Superior temporal gyrus (tissue), 1 donor: ENCODE measurements at regions not wholly inside any gene's neighbourhood (a gene's known extent, or its start where the extent isn't known, plus 50 kb on each side); places are given as distances from the start of the nearest gene placed in this dataset.

Source experiments
- DNase-seq: peaks from one replicate; pipeline ENCODE4 v3.0.0-alpha.2; 2016; ENCODE audit errors: extremely low spot score

DNA sequence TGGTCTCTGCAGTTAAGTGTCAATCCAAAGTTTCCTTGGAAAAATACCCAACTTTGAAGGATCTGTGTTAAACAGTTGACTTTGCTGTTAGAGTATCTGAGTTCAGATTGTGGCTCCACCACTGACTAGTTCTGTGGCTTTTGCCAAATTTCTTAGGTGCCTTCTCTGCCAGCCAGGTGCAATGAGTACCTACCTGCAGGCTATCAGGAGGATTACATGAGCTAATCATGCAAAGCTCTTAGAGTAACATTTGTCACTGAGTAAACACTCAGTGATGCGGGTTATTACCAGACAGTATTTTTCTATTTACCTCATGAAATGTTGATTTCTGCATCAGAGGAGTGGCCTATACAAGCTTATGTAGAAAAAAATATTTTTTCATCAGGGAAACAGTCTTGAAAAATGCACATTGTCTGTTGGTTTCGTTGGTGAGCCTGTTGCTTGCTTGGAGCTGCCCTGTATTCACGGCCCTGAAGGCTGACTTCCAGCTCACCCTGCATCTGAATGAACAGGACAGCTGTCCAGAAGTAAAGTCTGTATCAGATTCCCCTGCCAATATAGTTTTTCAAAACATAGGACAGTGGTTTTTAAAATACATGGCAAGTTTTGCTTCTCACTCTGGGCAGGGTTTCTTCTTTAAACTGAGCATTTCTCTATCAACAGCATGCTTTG is 235.1 kb downstream of the CDCA7 start:
- DNase-seq, result no peak

DNA sequence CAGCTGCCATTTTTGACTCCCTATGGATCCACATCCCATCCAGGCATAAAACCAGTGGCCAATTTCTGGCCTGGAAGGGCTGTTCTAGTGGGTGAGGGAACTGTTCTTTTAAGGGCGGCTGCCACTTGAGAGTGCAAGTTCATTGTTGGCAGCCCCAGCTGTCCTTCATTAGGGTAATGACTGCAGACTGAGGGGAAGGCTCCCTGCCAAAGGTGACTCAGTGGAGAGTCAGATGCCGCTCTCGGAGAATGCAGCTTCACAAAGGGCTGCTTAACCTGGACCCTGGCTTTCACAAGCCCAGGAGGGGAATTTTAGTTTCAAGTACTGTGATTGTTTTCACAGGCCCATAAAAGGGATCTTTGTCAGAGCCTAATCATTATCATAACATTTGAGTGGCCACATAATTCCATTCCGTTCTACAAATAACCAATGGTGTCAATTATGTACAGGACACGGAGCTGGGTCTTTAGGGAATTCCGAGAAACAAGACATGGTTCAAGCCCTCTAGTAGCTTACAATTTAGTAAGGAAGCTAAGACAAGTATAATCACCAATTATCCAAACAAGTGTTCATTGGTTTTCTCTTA is 235.7 kb downstream of the CDCA7 start:
- no peak for DNase-seq

DNA sequence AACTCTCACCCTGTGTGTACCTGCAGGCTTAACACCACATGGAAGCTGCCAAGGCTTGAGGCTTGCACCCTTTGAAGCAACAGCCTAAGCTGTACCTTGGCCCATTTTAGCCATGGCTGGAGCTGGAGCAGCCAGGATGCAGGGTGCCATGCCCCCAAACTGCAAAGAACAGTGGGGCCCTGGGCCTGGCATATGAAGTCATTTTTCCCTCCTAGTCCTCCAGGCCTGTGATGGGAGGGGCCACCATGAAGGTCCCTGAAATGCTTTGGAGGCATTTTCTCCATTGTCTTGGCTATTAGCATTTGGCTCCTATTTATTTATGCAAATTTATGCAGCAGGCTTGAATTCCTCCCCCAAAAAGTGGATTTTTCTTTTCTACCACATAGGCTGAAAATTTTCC is 238.4 kb downstream of the CDCA7 start:
- no peak for DNase-seq

DNA sequence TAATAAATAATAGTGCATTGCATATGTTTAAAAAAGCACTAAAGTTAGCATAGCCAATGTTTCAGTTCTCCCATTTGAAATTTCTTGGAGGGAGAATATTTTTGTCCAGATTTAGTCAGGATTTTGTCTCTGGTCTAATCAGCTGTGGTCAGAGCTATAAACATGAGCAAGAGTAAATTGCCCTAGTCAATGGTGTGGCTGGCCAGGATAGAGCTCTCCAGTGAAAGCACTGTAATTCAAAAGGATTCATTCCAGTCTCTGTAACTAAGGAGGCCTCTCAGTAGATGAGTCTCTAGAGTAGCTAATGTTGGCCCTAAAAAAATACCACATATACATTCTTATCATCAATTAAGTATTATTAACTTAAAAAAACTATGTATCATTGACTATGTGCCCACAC is 241.6 kb downstream of the CDCA7 start:
- no peak for DNase-seq

DNA sequence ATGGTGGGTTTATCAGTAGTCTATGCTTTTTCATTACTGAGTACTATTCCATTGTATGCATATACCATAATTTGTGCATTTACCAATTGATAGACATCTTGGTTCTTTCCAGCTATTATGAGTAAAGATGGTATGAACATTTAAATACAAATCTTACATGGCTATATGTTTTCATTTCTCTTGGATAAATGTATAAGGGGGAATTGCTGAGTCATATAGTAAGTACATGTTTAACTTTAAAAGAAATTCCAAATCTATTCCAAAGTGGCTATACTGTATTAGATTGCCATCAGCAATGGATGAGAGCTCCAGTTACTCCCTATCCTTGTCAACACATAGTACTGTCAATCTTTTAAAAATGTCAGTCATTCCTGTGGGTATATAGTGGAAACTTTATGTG is 243.9 kb downstream of the CDCA7 start:
- DNase-seq, result no peak

DNA sequence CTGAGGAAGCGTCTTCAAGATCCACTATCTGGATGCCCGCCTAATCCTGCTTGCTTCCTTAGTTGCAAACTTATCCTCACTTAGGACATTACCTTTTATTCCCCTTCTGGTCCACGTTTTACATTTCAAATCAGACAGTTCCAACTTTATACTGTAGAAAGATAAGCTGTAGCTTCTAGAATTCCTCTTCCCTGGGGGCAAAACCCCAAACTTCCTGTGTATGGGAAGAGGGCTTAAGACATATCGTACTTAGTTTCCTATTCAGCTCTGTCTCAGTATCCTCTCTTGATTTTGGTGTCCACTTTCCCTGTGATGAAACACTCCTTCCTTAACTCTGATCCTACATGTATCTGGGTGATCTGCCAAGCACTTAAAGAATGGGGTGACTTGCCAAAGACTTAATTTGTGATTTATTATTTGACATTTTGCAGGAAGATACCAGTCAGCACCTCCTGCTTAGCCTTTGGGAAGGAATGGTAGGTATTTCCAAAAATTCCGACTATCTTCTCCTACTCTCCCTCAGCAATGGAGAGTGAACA is 245.2 kb downstream of the CDCA7 start:
- no peak for DNase-seq

DNA sequence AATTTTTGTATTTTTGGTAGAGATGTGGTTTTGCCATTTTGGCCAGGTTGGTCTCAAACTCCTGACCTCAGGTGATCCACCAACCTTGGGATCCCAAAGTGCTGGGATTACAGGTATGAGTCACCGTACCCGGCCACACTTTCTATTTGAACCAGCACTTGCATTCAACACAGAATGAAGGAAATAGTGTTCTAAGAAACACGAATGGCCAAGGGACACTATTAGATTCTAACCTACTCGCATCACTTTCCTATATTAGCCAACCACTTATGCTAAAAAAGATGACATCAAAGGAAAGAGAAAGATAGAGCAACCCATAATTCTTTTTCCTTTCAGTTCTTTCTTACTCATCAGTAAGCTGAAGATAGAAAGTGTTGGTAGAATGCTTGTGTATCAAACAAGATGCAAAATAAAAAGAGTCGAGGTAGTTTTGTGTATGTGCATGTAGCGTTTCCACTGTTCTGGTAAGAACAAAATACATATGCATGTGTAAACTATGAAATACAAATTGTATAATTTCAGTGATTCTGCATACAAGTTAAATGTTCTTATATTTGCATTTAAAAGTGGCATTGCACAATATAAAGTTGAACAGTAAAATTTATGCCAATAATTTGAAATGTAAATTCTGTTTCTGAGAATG is 247.6 kb downstream of the CDCA7 start:
- DNase-seq, result no peak

DNA sequence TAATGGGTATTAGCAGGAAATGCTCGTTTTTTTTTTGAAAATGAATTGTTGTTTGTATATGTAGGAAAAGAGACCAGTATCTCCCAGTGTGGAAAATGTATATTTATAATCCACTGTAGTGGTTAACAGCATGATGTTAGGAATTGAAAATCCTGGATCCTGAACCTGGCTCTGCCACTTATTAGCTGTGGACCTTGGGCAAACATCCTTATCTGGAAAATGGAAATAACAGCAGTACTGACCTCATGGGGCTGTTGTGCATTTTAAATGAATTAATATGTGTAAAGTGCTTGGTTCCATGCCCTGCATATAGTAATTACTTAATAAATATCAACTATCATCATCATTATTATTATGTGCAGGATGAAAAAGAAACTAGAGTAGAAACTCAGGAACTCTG is 251.3 kb downstream of the CDCA7 start:
- DNase-seq, result no peak

DNA sequence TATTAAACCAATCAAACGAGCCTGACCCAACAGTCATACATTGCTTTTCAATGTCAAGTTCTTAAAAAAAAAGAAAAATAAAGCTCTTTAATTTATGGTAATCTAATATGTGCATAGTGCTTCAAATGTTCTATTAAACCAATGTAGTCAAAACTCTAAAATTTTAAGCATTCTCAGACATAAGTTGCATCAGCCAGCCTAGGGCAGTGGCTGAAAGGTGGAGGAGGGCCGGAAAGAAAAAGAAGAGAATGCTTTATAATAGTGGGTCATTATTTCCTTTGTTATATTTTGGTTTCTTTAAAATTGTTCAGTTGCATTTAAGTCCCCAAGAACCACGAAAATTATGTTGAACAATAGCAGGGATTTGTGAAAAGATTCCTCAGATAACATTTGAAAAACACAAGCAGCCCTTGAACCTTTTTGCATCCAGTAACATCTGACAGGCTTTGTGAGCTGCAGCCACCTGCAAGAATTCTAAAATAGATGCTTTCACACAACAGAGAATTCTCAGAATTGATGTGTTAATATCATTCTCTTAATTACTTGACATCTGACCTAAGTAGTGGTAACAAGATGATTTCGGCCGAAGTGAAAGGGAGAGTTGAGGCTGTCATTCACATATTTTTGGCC is 252.1 kb downstream of the CDCA7 start:
- no peak for DNase-seq

DNA sequence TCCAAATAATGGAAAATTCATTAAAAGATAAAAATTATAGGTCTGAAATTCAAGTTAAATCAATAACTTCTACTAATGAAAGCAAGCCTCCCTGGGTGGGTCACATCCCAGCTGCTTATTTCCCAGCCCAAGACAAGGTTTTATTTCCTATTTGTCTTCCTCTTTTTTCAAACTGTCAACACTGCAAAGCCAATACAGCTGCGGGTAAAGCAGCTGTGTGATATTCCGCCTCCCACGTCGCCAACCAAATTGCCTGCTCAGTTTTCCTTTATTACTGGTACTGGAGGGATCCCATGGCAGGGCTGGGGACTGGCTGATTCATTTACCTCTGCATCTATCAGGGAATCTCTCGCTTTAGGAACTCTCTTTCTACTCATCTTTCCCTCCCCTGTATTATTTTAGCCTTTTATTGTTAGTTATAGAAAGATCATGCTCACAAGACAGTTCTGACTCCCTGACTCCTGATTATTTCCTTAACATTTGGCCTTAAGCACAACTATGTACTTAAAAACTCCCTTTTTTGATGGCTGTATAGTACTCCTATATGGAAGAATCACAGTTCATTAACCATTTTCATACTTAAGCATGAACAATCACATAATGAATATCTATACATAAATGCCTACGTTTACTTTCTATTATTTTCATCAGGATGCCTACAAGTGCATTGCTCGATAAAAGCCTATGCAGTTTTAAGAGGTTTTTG is 253.1 kb downstream of the CDCA7 start:
- DNase-seq, result no peak

DNA sequence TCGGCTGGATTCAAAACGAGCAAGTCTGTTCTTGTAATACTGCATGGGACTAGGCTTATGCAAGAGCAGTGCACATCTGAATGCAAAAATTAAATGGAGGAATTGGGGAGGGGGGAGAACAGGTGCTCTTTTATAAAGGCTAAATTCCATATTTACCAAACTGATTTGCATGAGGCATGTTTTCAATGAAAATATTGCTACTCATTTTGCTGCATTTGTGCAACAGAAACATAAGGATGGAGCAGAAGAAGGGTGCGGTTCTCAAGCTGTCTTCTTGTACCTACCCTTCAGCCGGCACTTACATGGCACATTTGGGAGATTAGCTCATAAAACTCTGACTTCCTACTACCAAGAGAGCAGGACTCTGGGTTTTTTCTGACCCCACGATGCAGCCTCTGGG is 256.4 kb downstream of the CDCA7 start:
- DNase-seq, result no peak

DNA sequence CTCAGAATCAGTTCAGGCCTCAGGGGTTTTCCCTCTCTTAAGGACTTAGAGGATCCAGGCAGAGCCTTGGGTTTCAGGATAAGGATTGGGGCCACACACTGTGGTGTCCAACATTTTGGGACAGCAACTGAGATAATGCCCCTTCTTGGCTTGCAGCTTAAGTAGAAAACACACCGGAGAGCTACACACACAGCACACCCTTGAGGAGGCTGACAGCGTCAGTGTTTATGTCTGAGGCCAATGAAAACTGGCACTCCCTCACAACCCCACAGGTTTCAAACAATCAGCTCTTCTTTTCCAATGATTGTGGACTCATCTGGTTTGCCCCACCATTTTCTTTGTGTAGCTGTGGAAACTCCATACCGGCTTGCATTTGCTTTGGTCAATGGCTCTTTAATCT is 257.7 kb downstream of the CDCA7 start:
- no peak for DNase-seq

DNA sequence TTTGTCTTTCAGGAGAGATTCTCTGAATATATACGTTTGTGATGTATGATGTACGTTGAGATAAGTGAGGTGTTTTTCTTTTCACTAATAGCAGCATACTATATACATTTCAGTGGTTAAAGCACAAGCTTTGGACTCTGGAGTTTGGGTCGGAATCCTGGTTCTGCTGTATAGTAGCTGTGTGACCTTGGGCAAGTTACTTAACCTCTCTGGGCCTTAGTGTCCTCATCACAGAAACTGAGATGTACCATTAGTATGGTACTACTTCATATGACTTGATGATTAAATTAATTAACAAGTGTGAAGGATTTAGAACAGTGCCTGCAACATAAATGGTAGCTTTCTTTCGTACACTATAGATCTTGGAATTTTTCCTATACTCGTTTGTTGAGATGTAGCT is 258.7 kb downstream of the CDCA7 start:
- DNase-seq, result no peak

DNA sequence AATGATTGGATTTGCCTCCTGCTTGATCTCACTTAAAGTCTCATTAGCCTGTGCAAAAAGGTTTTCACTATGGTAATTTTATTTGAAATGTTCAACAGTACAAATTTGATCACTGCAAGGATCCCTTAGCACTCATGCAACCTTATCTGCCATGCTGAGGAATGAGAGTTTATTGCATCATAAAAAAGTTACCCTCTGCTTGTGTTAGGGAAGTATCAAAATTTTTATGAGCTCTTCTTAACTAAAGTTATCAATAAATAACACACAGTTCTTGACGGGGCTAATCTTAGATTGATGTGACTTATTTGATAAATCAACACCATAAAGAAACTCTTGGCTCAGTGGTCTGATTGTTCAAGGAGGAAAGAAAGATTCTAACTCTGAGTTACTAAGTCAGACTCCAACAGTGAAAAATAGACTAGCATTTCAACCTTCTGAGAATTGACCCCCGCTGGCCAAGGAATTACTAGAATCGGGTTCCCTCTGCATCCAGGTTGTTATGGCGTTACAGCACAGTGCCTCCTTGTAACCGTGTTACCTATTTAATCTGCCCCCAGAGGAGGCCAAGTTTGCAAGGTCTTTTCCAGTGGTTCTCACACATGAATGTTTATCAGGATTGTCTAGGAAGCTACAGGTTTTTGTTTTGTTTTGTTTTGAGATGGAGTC is 259.7 kb downstream of the CDCA7 start:
- DNase-seq, result no peak

DNA sequence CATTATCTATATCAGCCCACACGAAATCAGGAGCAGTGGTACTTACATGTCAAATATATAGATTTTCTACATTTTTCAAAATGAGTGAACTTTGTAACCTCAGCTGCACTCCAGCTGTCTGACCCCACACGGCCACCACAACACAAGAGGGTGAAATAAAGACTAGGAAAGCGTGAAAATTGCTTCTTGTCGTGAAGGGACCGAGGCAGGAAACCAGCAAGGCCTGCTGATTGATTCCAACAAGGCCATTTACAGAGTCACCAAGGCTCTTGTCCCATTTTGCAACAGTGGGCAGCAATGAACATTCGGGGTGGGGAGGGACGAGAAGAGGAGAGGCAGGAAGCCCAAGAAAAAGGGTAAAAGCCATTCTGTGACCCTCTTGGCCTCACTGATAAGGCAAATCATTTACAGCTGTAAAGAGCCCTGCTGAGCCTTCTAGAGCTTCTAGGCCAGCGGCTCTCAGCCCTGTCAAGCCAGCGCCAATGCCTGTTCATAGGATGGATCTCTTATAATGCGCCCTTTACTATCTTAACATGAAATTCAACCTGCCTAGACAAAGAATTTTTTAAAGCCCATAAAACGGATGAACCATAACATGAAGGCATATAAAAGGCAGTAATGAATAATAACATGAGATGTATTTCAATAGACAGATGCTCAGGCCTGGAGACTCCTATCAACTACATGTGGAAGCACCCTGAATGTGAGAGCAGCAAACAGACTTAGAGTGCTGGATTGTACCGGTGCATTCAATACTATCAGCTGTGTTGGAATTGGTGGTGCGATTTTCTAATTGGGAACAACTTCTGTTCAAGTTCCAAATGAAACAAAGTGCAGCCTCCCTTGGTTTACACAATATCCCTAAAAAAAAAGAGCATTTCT is 269.0 kb downstream of the CDCA7 start:
- DNase-seq, result no peak

DNA sequence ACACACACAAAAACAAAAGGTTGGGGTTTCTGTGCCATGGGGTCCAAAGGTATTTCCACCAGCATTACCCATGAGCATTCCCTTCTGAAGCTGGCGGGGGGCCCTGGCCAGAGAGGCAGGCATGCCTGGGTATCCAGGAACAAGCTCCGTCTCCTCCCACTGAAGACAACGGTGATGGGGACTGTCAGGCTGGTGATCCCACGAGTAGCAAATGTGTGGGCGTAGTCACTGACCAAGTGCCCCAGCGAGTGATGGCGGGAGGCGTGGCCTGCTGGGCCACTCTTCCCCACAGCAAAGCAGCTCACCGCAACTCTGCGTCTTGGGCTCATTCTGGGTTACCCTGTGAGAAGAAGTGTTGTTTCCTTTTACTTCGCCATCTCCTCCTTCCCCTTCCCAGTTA is 270.6 kb downstream of the CDCA7 start:
- DNase-seq, result no peak

DNA sequence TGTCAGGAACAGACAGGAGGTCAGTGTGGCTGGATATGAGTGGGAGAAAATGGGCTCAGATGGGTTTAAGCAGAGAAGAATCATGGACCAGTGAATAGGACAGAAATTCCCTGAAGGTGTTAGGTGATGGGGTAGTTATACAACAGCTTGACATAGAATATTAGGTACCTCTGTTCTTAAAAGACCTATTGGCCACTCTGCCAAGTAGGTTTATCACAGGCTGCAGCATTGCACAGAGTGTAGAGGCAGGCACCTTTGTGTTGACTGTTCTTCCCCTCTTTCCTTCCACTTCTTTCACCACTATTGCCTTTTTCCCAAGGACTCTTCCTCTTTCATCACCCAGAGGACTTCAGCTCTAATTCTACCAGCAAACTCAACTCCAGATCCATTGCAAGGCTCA is 274.4 kb downstream of the CDCA7 start:
- no peak for DNase-seq

DNA sequence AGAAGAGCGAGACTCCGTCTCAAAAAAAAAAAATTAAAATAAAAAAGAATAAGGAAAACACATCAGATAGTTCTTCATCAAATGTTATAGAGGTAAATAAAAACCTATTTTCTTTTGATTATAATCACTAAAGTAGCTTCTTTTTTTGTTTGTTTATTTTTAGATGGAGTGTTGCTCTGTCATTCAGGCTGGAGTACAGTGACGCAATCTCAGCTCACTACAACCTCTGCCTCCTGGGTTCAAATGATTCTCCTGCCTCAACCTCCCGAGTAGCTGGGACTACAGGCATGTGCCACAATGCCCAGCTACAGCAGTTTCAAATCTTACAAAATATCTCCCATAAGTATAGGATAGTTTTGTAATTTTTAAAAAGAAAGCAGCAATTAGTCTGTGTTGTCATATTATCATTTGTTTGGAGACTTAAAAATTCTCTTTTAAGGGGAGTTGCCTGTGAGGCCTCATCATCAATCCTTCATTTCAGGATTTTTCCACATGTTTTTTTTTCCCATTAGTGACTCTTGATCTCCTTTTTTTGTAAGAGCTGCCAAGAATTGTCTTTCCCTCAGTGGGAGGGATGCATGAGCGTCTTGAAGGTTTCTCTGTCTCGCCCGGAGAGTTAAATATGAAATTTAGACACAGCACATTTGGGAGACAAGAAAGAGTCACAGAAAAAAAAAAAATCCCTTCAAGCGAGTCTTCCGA is 275.9 kb downstream of the CDCA7 start:
- DNase-seq, result no peak

DNA sequence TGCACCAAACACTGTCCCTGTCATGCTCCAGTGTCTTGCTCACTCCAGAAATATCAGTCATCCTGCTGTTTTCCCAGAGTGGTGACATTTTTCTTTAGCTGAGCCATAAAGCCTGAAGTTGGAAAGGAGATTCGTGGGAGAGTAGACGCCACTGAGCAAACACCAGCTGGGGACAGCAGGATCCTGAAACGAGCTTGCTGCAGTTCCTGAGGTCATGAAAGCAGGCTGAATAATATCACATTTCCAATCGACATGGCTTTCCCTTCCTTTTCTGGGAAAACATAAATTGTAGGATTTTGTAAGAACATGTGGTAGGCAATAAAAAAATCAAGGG is 276.4 kb downstream of the CDCA7 start:
- DNase-seq, result no peak

DNA sequence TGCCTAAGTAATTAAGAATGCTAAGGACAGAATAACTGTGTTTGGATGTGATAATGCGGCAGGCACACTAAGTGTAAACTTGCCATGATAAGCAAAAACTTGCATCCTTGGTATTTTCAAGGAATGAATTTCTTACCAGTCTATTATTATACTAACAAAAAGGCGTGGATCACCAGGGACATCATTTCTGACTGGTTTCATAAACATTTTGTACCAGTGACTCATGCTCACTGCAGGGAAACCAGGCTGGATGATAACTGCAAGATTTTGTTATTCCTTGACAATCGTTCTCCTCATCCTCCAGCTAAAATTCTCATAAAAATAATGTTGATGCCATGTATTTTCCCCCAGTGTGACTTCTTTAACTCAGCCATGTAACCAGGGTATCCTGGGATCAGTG is 289.5 kb downstream of the CDCA7 start:
- DNase-seq, result no peak
